Tibial nerve (tissue), 4 donors: ENCODE measurements at regions not wholly inside any gene's neighbourhood (a gene's known extent, or its start where the extent isn't known, plus 50 kb on each side); places are given as distances from the start of the nearest gene placed in this dataset.

Experiments
- EP300 ChIP-seq, 2 donors: sonication (generic); formaldehyde crosslinking; IDR thresholded peaks; one replicate each; pipeline ENCODE4 v1.6.1; 2017; ENCODE audit warnings: antibody characterized with exemption in 2 of 2, mild to moderate bottlenecking in 1 of 2
- POLR2A ChIP-seq, 2 donors: fragments of 450-650 bp; IDR thresholded peaks; one replicate each; pipeline ENCODE4 v1.6.1; 2017; ENCODE audit warnings: antibody characterized with exemption in 2 of 2, mild to moderate bottlenecking in 2 of 2, moderate library complexity in 2 of 2
- TF ChIP-seq, protein P1 (sequence below), 5 experiments: fragments of 200-600 bp in 3 of 5; fragments of 450-650 bp in 2 of 5; sonication (generic) in 3 of 5; IDR thresholded peaks; one replicate each; pipeline ENCODE4 v1.5.1; 2016 to 2019; ENCODE audit warnings: antibody characterized with exemption in 5 of 5, mild to moderate bottlenecking in 3 of 5, moderate library complexity in 2 of 5

DNA sequence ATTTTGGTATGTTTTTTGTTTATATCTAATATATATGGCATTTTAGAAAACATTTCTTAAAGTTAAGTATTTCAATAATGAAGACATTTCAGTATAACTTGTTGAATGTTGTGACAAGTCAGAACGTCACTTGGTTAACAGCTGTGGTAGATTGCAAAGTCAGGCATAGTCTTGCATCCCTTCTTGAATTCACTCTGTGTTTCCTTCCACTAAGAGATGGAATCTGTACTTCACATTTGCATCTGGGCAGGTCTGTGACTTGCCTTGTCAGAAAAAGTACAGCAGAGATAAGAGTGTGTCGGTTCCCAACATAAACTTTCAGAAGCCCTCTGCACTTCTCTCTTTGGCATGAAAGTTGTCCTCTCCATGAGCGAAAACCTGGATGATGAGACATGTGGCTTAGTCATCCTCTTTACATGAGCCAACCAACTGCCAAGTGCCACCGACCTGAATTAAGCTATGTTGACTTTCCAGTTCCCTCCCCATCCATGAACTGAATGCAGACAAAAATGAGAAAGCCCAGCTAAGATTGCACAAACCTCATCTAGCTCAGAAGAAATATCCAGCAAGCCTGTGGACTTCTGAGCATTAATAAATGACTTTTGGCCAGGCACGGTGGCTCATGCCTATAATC, 1730.2 kb downstream of the MRPL39 start:
- TF ChIP-seq, protein P1, sequence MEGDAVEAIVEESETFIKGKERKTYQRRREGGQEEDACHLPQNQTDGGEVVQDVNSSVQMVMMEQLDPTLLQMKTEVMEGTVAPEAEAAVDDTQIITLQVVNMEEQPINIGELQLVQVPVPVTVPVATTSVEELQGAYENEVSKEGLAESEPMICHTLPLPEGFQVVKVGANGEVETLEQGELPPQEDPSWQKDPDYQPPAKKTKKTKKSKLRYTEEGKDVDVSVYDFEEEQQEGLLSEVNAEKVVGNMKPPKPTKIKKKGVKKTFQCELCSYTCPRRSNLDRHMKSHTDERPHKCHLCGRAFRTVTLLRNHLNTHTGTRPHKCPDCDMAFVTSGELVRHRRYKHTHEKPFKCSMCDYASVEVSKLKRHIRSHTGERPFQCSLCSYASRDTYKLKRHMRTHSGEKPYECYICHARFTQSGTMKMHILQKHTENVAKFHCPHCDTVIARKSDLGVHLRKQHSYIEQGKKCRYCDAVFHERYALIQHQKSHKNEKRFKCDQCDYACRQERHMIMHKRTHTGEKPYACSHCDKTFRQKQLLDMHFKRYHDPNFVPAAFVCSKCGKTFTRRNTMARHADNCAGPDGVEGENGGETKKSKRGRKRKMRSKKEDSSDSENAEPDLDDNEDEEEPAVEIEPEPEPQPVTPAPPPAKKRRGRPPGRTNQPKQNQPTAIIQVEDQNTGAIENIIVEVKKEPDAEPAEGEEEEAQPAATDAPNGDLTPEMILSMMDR (IDR thresholded peaks at IDR 0.05) = no peak
- TF ChIP-seq POLR2A (IDR thresholded peaks at IDR 0.05) = no peak
- no peak for TF ChIP-seq EP300 (IDR thresholded peaks at IDR 0.05)
